Neural cell (in vitro differentiated cells): ENCODE measurements at regions not wholly inside any gene's neighbourhood (a gene's known extent, or its start where the extent isn't known, plus 50 kb on each side); places are given as distances from the start of the nearest gene placed in this dataset.

Experiments used
- H2AFZ ChIP-seq: fragments of 200-600, 300-800 bp; sonication (generic), shearing (Covaris generic); 2 replicates; pipeline ENCODE4 v1.6.0; 2014; ENCODE audit warnings: low read depth, mild to moderate bottlenecking, antibody characterized with exemption, low read length, moderate library complexity
- H3F3A ChIP-seq: fragments of 200-600 bp; shearing (Covaris generic); 2 replicates; pipeline ENCODE4 v1.6.1; 2016; ENCODE audit warnings: mild to moderate bottlenecking, moderate library complexity, mixed read lengths, antibody characterized with exemption, low read length; ENCODE audit not compliant: insufficient read depth, poor library complexity, severe bottlenecking
- H3K27ac ChIP-seq: fragments of 200-600, 300-800 bp; sonication (generic), shearing (Covaris generic); 2 replicates; pipeline ENCODE4 v1.5.1; 2014; ENCODE audit warnings: mild to moderate bottlenecking, low read length, moderate library complexity
- H3K27me3 ChIP-seq: fragments of 300-800, 200-600 bp; sonication (generic), shearing (Covaris generic); 2 replicates; pipeline ENCODE4 v1.6.0; 2014; ENCODE audit warnings: mild to moderate bottlenecking, low read depth, low read length, moderate library complexity; ENCODE audit not compliant: insufficient read depth
- H3K36me3 ChIP-seq: fragments of 300-800, 200-600 bp; sonication (generic), shearing (Covaris generic); 2 replicates; pipeline ENCODE4 v1.5.1; 2014; ENCODE audit warnings: mild to moderate bottlenecking, antibody characterized with exemption, low read length, moderate library complexity; ENCODE audit not compliant: insufficient read depth
- H3K4me2 ChIP-seq: fragments of 300-800, 200-600 bp; sonication (generic), shearing (Covaris generic); 2 replicates; pipeline ENCODE4 v1.6.0; 2014; ENCODE audit warnings: mild to moderate bottlenecking, low read length
- H3K4me3 ChIP-seq: fragments of 300-800, 200-600 bp; sonication (generic), shearing (Covaris generic); 2 replicates; pipeline ENCODE4 v1.5.1; 2014; ENCODE audit warnings: mild to moderate bottlenecking, low read length, moderate library complexity
- H3K79me2 ChIP-seq: fragments of 200-600 bp; shearing (Covaris generic); replicated peaks from 2 replicates; pipeline ENCODE4 v1.6.0; 2014; ENCODE audit warnings: mild to moderate bottlenecking, low read length, moderate library complexity; ENCODE audit not compliant: insufficient read depth
- H3K9ac ChIP-seq: fragments of 300-800, 200-600 bp; sonication (generic), shearing (Covaris generic); 2 replicates; pipeline ENCODE4 v1.6.1; 2016; ENCODE audit warnings: mild to moderate bottlenecking, low read length, mixed read lengths
- H3K9me2 ChIP-seq: fragments of 200-600 bp; shearing (Covaris generic); 2 replicates; pipeline ENCODE4 v1.6.1; 2016; ENCODE audit warnings: mild to moderate bottlenecking, low read length, mixed read lengths; ENCODE audit not compliant: insufficient read depth
- H3K9me3 ChIP-seq: fragments of 200-600, 300-800 bp; sonication (generic), shearing (Covaris generic); 2 replicates; pipeline ENCODE4 v1.6.1; 2016; ENCODE audit warnings: mild to moderate bottlenecking, mixed run types, low read length, moderate library complexity, mixed read lengths
- H4K20me1 ChIP-seq: fragments of 200-600 bp; shearing (Covaris generic); 2 replicates; pipeline ENCODE4 v1.6.1; 2016; ENCODE audit warnings: mild to moderate bottlenecking, mixed run types; ENCODE audit not compliant: insufficient read depth
- EP300 ChIP-seq: fragments of 450-650 bp; conservative IDR thresholded peaks from 2 replicates; pipeline ENCODE4 v1.6.1; 2014; ENCODE audit warnings: antibody characterized with exemption, mild to moderate bottlenecking, moderate library complexity; ENCODE audit not compliant: poor library complexity, severe bottlenecking
- EZH2 ChIP-seq: fragments of 200-600, 300-800 bp; shearing (Covaris generic), sonication (generic); IDR thresholded peaks from 2 replicates; pipeline ENCODE4 v1.6.1; 2014; ENCODE audit warnings: antibody characterized with exemption, low read length, borderline replicate concordance, mild to moderate bottlenecking; ENCODE audit not compliant: insufficient read depth, poor library complexity, severe bottlenecking
- POLR2AphosphoS5 ChIP-seq: IDR thresholded peaks from 2 replicates; pipeline ENCODE4 v1.6.1; 2012
- RAD21 ChIP-seq: fragments of 450-650 bp; conservative IDR thresholded peaks from 2 replicates; pipeline ENCODE4 v1.6.1; 2014; ENCODE audit warnings: antibody characterized with exemption, mild to moderate bottlenecking, moderate library complexity
- SMC3 ChIP-seq: fragments of 450-650 bp; conservative IDR thresholded peaks from 2 replicates; pipeline ENCODE4 v1.6.1; 2014; ENCODE audit warnings: antibody characterized with exemption, mild to moderate bottlenecking, moderate library complexity; ENCODE audit not compliant: poor library complexity
- TAF1 ChIP-seq: IDR thresholded peaks from 2 replicates; pipeline ENCODE4 v1.6.1; 2012; ENCODE audit warnings: low read depth
- TF ChIP-seq, protein P1 (sequence below): IDR thresholded peaks from 2 replicates; pipeline ENCODE4 v1.6.1; 2012; ENCODE audit warnings: borderline replicate concordance
- TF ChIP-seq, protein P2 (sequence below): fragments of 450-650 bp; IDR thresholded peaks from 2 replicates; pipeline ENCODE4 v1.5.1; 2014; ENCODE audit warnings: antibody characterized with exemption, mild to moderate bottlenecking, moderate library complexity; ENCODE audit not compliant: poor library complexity, severe bottlenecking

DNA sequence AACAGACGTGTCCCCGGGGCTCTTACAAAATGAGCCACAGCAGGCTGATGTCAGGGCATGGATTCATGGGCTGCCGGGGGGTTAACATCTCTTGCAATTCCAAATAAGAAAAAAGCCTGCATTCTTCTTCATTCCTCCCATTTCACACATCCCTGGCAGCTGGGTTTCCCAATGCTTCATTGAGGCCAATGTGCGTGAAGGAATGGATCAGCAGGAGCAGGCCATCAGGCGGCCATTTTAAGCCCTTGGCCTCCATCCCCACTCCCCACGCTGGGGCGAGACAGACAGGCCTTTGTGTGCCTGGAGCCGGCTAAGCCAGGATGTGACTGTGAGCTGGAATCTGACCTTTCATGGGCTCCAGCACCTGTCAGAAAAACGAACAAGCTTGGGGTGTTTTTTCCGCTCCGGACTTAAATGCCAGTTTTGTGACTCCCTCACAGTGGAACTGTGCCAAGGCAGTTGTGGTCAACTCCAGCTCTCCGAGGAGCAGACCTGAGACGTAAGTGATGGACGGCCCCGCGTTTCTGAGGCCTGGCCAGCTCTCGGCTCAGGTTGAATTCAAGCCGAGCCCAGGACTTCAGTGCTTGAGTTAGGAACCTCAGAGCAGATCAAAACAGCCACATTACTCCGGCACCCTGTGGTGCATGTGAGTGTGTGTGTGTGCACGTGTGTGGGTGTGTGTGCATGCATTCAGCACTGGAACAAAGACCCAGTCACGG lies 133.1 kb downstream of the TMEM30B start:
- Histone ChIP-seq H4K20me1 (no peaks in the 10 kb centered on the region), H3K79me2 (no peaks in the 10 kb centered on the region), H3K9me2 (no peaks in the 10 kb centered on the region), H3F3A (no peaks in the 10 kb centered on the region), H3K4me3 (no peak overlapping the region), H3K27me3 (peaks cover 2% of the 10 kb centered on the region), H2AFZ (no peak overlapping the region), H3K27ac (no peak overlapping the region), H3K9me3 (no peaks in the 10 kb centered on the region), H3K4me2 (no peak overlapping the region), H3K9ac (no peak overlapping the region), H3K36me3 (no peaks in the 10 kb centered on the region)
- TF ChIP-seq EP300 (no peak), POLR2AphosphoS5 (no peak), RAD21 (no peak)

DNA sequence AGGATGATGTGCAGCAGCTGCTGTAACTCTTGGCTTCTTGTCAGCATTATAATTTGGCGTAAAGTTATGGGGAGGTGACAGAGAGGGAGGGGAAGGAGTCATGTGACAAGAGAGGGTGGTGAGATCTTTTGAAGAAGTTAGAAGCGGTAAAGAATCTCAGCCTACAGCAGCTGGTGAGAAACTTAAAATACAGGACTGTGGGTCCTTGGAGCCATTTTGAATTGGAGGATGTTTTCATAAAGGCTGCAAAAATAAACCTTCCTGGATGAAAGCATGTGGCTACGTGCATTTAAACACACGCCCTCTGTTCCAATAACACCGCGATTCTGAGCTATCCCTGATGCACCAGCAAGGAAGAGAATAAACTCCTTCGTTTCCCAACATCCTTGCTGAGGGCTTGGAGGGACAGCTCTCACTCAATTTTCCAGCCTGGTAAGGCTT lies 133.7 kb downstream of the TMEM30B start:
- Histone ChIP-seq H3F3A (no peaks in the 10 kb centered on the region), H3K9ac (no peak overlapping the region), H3K4me2 (no peak overlapping the region), H3K79me2 (no peaks in the 10 kb centered on the region), H2AFZ (no peak overlapping the region), H3K27me3 (peaks cover 2% of the 10 kb centered on the region), H4K20me1 (no peaks in the 10 kb centered on the region), H3K4me3 (no peak overlapping the region), H3K9me2 (no peaks in the 10 kb centered on the region), H3K9me3 (no peaks in the 10 kb centered on the region), H3K27ac (no peak overlapping the region), H3K36me3 (no peaks in the 10 kb centered on the region)
- no peak for TF ChIP-seq RAD21
- TF ChIP-seq, protein P1, sequence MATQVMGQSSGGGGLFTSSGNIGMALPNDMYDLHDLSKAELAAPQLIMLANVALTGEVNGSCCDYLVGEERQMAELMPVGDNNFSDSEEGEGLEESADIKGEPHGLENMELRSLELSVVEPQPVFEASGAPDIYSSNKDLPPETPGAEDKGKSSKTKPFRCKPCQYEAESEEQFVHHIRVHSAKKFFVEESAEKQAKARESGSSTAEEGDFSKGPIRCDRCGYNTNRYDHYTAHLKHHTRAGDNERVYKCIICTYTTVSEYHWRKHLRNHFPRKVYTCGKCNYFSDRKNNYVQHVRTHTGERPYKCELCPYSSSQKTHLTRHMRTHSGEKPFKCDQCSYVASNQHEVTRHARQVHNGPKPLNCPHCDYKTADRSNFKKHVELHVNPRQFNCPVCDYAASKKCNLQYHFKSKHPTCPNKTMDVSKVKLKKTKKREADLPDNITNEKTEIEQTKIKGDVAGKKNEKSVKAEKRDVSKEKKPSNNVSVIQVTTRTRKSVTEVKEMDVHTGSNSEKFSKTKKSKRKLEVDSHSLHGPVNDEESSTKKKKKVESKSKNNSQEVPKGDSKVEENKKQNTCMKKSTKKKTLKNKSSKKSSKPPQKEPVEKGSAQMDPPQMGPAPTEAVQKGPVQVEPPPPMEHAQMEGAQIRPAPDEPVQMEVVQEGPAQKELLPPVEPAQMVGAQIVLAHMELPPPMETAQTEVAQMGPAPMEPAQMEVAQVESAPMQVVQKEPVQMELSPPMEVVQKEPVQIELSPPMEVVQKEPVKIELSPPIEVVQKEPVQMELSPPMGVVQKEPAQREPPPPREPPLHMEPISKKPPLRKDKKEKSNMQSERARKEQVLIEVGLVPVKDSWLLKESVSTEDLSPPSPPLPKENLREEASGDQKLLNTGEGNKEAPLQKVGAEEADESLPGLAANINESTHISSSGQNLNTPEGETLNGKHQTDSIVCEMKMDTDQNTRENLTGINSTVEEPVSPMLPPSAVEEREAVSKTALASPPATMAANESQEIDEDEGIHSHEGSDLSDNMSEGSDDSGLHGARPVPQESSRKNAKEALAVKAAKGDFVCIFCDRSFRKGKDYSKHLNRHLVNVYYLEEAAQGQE = no peak
- TF ChIP-seq, protein P2, sequence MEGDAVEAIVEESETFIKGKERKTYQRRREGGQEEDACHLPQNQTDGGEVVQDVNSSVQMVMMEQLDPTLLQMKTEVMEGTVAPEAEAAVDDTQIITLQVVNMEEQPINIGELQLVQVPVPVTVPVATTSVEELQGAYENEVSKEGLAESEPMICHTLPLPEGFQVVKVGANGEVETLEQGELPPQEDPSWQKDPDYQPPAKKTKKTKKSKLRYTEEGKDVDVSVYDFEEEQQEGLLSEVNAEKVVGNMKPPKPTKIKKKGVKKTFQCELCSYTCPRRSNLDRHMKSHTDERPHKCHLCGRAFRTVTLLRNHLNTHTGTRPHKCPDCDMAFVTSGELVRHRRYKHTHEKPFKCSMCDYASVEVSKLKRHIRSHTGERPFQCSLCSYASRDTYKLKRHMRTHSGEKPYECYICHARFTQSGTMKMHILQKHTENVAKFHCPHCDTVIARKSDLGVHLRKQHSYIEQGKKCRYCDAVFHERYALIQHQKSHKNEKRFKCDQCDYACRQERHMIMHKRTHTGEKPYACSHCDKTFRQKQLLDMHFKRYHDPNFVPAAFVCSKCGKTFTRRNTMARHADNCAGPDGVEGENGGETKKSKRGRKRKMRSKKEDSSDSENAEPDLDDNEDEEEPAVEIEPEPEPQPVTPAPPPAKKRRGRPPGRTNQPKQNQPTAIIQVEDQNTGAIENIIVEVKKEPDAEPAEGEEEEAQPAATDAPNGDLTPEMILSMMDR = no peak
- no peak for TF ChIP-seq EZH2
- no peak for TF ChIP-seq EP300
- TF ChIP-seq SMC3 = no peak
- no peak for TF ChIP-seq TAF1
- TF ChIP-seq POLR2AphosphoS5 = no peak

DNA sequence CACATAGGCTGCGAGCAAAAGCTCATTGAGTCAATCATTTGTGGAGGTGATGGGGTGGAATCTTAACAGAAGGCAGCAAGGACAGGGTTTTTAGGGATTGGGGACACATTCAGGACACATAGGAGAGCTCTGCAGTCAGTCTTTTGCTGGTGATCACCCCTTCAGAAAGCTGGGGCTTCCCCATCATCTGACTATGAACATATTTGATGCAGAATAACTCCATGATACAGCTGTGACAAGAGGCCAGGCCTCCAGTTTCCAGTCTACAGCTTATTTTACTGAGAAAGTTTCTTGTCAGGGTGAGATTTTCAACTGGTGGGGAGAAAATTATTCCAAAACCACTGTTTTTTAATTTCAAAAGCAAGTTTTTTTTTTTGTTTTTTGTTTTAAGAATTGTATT lies 134.2 kb downstream of the TMEM30B start:
- no peak overlapping the region for H3K4me2 ChIP-seq
- H2AFZ ChIP-seq = no peak overlapping the region
- H3K36me3 ChIP-seq = no peaks in the 10 kb centered on the region
- H3F3A ChIP-seq = no peaks in the 10 kb centered on the region
- H3K79me2 ChIP-seq = no peaks in the 10 kb centered on the region
- no peaks in the 10 kb centered on the region for H3K9me3 ChIP-seq
- H4K20me1 ChIP-seq = no peaks in the 10 kb centered on the region
- H3K9me2 ChIP-seq = no peaks in the 10 kb centered on the region
- TF ChIP-seq TAF1 = no peak
- TF ChIP-seq EP300 = no peak
- TF ChIP-seq EZH2 = no peak
- TF ChIP-seq SMC3 = no peak
- no peak overlapping the region for H3K9ac ChIP-seq
- H3K27me3 ChIP-seq = peaks cover 2% of the 10 kb centered on the region
- H3K27ac ChIP-seq = no peak overlapping the region
- no peak overlapping the region for H3K4me3 ChIP-seq
